Gastrocnemius medialis (tissue), 4 donors: ENCODE measurements at regions not wholly inside any gene's neighbourhood (a gene's known extent, or its start where the extent isn't known, plus 50 kb on each side); places are given as distances from the start of the nearest gene placed in this dataset.

Source experiments
- ATAC-seq, 2 donors: fragments of 150-250 bp; one replicate each; pipeline ENCODE4 v1.9.1; 2016
- DNase-seq, 2 donors: peaks; one replicate each; pipeline ENCODE4 v3.0.0-alpha.2; 2019
- H3K27ac ChIP-seq, 4 donors: fragments of 200-600 bp; sonication (generic); 1 replicate in 1 of 4; 2 replicates in 3 of 4; pipeline ENCODE4 v1.5.1; 2016 to 2018; ENCODE audit warnings: mild to moderate bottlenecking in 2 of 4, moderate library complexity in 1 of 4
- H3K27me3 ChIP-seq, 3 donors: fragments of 200-600 bp; sonication (generic) in 2 of 3; 1 replicate in 1 of 3; 2 replicates in 2 of 3; pipeline versions ENCODE4 v1.5.1 to v1.6.0; 2016 to 2019; ENCODE audit warnings: mild to moderate bottlenecking in 1 of 3, moderate library complexity in 1 of 3
- H3K36me3 ChIP-seq, 2 donors: fragments of 200-600 bp; sonication (generic) in 1 of 2; one replicate each; pipeline ENCODE4 v1.5.1; 2017 to 2018
- H3K4me1 ChIP-seq, 2 donors: fragments of 200-600 bp; sonication (generic) in 1 of 2; one replicate each; pipeline ENCODE4 v1.5.1; 2016 to 2017; ENCODE audit warnings: mild to moderate bottlenecking in 2 of 2
- H3K4me3 ChIP-seq, 4 donors: fragments of 200-600 bp; sonication (generic) in 3 of 4; 1 replicate in 1 of 4; 2 replicates in 3 of 4; pipeline ENCODE4 v1.5.1; 2016 to 2019; ENCODE audit warnings: mild to moderate bottlenecking in 2 of 4
- H3K9me3 ChIP-seq, 3 donors: fragments of 200-600 bp; sonication (generic) in 2 of 3; 1 replicate in 1 of 3; 2 replicates in 2 of 3; pipeline ENCODE4 v1.5.1; 2016 to 2019
- CTCF ChIP-seq, 5 experiments: fragments of 450-650 bp in 3 of 5; fragments of 200-600 bp in 2 of 5; sonication (generic) in 2 of 5; IDR thresholded peaks in 4 of 5; conservative IDR thresholded peaks in 1 of 5; 1 replicate in 4 of 5; 2 replicates in 1 of 5; pipeline ENCODE4 v1.5.1; 2016 to 2019; ENCODE audit warnings: antibody characterized with exemption in 5 of 5, mild to moderate bottlenecking in 3 of 5, moderate library complexity in 3 of 5
- POLR2A ChIP-seq, 2 donors: fragments of 450-650 bp; IDR thresholded peaks; one replicate each; pipeline ENCODE4 v1.6.1; 2017; ENCODE audit warnings: antibody characterized with exemption in 2 of 2, mild to moderate bottlenecking in 2 of 2, moderate library complexity in 2 of 2
- in situ Hi-C, 4 donors: fragments of 200-750 bp; cut with MboI; loops; one replicate each; pipeline versions ENCODE4 v1.15.0 to v1.8.0; 2017; ENCODE audit warnings: low sequenced_read_pairs in 4 of 4
- intact Hi-C: fragments of 100-400 bp; cut with DNase I; formaldehyde crosslinking; loops from one replicate; pipeline ENCODE4 v1.15.1; 2023; ENCODE audit warnings: low total_unique reads

DNA sequence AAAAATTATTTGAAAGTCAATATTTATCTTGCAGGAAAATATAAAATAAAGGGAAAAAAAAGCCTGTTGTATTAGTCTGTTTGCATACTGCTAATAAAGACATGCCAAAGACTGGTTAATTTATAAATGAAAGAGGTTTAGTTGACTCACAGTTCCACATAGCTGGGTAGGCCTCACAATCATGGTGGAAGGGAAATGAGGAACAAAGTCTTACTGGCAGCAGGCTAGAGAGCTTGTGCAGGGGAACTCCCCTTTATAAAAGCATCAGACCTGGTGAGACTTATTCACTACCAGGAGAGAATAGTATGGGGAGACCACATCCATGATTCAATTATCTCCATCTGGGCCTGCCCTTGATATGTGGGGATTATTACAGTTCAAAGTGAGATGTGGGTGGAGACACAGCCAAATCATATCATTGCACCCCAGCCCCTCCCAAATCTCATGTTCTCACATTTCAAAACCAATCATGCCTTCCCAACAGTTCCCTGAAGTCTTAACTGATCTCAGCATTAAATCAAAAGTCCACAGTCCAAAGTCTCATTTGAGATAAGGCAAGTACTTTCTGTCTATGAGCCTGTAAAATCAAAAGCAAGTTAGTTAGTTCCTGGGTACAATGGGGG, 1416.5 kb upstream of the SPRY2 start:
- H3K9me3 ChIP-seq = no peaks in the 10 kb centered on the region
- in situ Hi-C loops (no loop called here), intact Hi-C loops (no loop called here)
- H3K36me3 ChIP-seq = no peaks in the 10 kb centered on the region
- H3K4me1 ChIP-seq = no peaks in the 10 kb centered on the region
- no peak overlapping the region for H3K4me3 ChIP-seq
- H3K27me3 ChIP-seq = no peaks in the 10 kb centered on the region
- no peak overlapping the region for H3K27ac ChIP-seq
- ATAC-seq (no peak), DNase-seq (no peak)
- TF ChIP-seq POLR2A (IDR thresholded peaks at IDR 0.05) = no peak
- TF ChIP-seq CTCF (IDR thresholded peaks at IDR 0.05 in 4 of 5, conservative IDR thresholded peaks at IDR 0.05 in 1 of 5) = no peak

GRCh38 chr13:81745391-81745790, 1404.5 kb upstream of the SPRY2 start:
- ATAC-seq (no peak), DNase-seq (no peak)
- no peaks in the 10 kb centered on the region for H3K9me3 ChIP-seq
- no peak overlapping the region for H3K4me3 ChIP-seq
- H3K4me1 ChIP-seq = no peaks in the 10 kb centered on the region
- H3K27me3 ChIP-seq = no peaks in the 10 kb centered on the region
- H3K27ac ChIP-seq = no peak overlapping the region
- no peaks in the 10 kb centered on the region for H3K36me3 ChIP-seq
- intact Hi-C loops (no loop called here), in situ Hi-C loops (no loop called here)
- no peak for TF ChIP-seq POLR2A (IDR thresholded peaks at IDR 0.05)
- no peak for TF ChIP-seq CTCF (IDR thresholded peaks at IDR 0.05 in 4 of 5, conservative IDR thresholded peaks at IDR 0.05 in 1 of 5)

DNA sequence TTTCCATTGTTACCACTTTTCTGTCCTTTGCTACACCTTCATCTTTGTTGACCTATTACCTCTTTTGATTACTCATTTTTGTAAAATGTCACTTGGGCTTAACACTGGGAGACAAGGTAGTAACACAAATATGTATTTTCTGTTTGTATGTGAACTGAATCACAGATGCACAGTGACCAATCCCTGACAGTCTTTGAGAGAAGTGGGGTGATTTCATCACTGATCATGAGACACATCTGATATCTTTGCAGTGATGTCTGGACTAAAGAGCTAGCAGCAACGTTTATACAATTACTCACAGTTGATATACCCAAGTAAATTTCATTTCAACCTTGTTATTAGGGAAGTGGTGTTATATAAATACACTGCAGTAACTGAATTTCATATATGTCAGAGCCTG, 1397.4 kb upstream of the SPRY2 start:
- intact Hi-C loops = no loop called here
- Histone ChIP-seq H3K4me3 (no peak overlapping the region), H3K27ac (no peak overlapping the region), H3K9me3 (no peaks in the 10 kb centered on the region), H3K4me1 (no peaks in the 10 kb centered on the region), H3K27me3 (no peaks in the 10 kb centered on the region), H3K36me3 (no peaks in the 10 kb centered on the region)
- DNase-seq (no peak), ATAC-seq (no peak)
- in situ Hi-C loops = no loop called here
- TF ChIP-seq CTCF (IDR thresholded peaks at IDR 0.05 in 4 of 5, conservative IDR thresholded peaks at IDR 0.05 in 1 of 5) = no peak
- no peak for TF ChIP-seq POLR2A (IDR thresholded peaks at IDR 0.05)

GRCh38 chr13:81726037-81726726, 1385.3 kb upstream of the SPRY2 start:
- in situ Hi-C loops = no loop called here

More at GRCh38 chr13:81726037-81726726, 1385.3 kb upstream of the SPRY2 start:
- DNase-seq (no peak), ATAC-seq (no peak)
- H3K4me1 ChIP-seq = no peaks in the 10 kb centered on the region
- H3K27ac ChIP-seq = no peak overlapping the region
- no peaks in the 10 kb centered on the region for H3K36me3 ChIP-seq
- H3K27me3 ChIP-seq = no peaks in the 10 kb centered on the region
- no peaks in the 10 kb centered on the region for H3K9me3 ChIP-seq
- H3K4me3 ChIP-seq = no peak overlapping the region
- TF ChIP-seq CTCF (IDR thresholded peaks at IDR 0.05 in 4 of 5, conservative IDR thresholded peaks at IDR 0.05 in 1 of 5) (no peak), POLR2A (IDR thresholded peaks at IDR 0.05) (no peak)
- intact Hi-C loops = no loop called here
